Esophagus squamous epithelium (tissue), 4 donors: ENCODE measurements at regions not wholly inside any gene's neighbourhood (a gene's known extent, or its start where the extent isn't known, plus 50 kb on each side); places are given as distances from the start of the nearest gene placed in this dataset.

Experiments
- CTCF ChIP-seq, 6 experiments: fragments of 450-650 bp in 4 of 6; fragments of 200-600 bp in 2 of 6; sonication (generic) in 2 of 6; IDR thresholded peaks; one replicate each; pipeline ENCODE4 v1.5.1; 2016 to 2019; ENCODE audit warnings: antibody characterized with exemption in 6 of 6, mild to moderate bottlenecking in 4 of 6, moderate library complexity in 4 of 6
- POLR2A ChIP-seq, 4 donors: fragments of 450-650 bp; IDR thresholded peaks; one replicate each; pipeline ENCODE4 v1.6.1; 2017; ENCODE audit warnings: antibody characterized with exemption in 4 of 4, mild to moderate bottlenecking in 4 of 4, moderate library complexity in 3 of 4

GRCh38 chr10:3892440-3893425 is 107.7 kb upstream of the KLF6 start:
- TF ChIP-seq CTCF (IDR thresholded peaks at IDR 0.05), result no peak
- TF ChIP-seq POLR2A (IDR thresholded peaks at IDR 0.05), result no peak
